Ishikawa (cell line): ENCODE measurements at regions not wholly inside any gene's neighbourhood (a gene's known extent, or its start where the extent isn't known, plus 50 kb on each side); places are given as distances from the start of the nearest gene placed in this dataset.

Experiments used
- CEBPB ChIP-seq: IDR thresholded peaks from 2 replicates; pipeline ENCODE4 v1.6.1; 2012
- CREB1 ChIP-seq: IDR thresholded peaks from 2 replicates; pipeline ENCODE4 v1.6.1; 2012; ENCODE audit warnings: low read depth
- EGR1 ChIP-seq: IDR thresholded peaks from 2 replicates; pipeline ENCODE4 v1.6.1; 2012
- EP300 ChIP-seq: IDR thresholded peaks from 2 replicates; pipeline ENCODE4 v1.6.1; 2012; ENCODE audit warnings: borderline replicate concordance
- FOXM1 ChIP-seq: IDR thresholded peaks from 2 replicates; pipeline ENCODE4 v1.6.1; 2012; ENCODE audit warnings: low read depth, borderline replicate concordance
- MAX ChIP-seq: IDR thresholded peaks from 2 replicates; pipeline ENCODE4 v1.6.1; 2012
- NFIC ChIP-seq: IDR thresholded peaks from 2 replicates; pipeline ENCODE4 v1.6.1; 2012
- RAD21 ChIP-seq: IDR thresholded peaks from 2 replicates; pipeline ENCODE4 v1.6.1; 2012; ENCODE audit warnings: low read depth
- REST ChIP-seq: IDR thresholded peaks from 2 replicates; pipeline ENCODE4 v1.6.1; 2012; ENCODE audit warnings: low read depth, mild to moderate bottlenecking
- TAF1 ChIP-seq: IDR thresholded peaks from 2 replicates; pipeline ENCODE4 v1.6.1; 2012; ENCODE audit warnings: low read depth, mild to moderate bottlenecking
- TCF12 ChIP-seq: IDR thresholded peaks from 2 replicates; pipeline ENCODE4 v1.6.1; 2012; ENCODE audit warnings: low read depth
- TEAD4 ChIP-seq: IDR thresholded peaks from 2 replicates; pipeline ENCODE4 v1.6.1; 2012
- USF1 ChIP-seq: IDR thresholded peaks from 2 replicates; pipeline ENCODE4 v1.6.1; 2012
- YY1 ChIP-seq: IDR thresholded peaks from 2 replicates; pipeline ENCODE4 v1.6.1; 2012; ENCODE audit warnings: low read depth
- ZBTB7A ChIP-seq: IDR thresholded peaks from 2 replicates; pipeline ENCODE4 v1.6.1; 2012; ENCODE audit warnings: low read depth

GRCh38 chr11:103825469-103825868 lies 211.0 kb upstream of the DDI1 start:
- TF ChIP-seq MAX = no peak
- no peak for TF ChIP-seq ZBTB7A
- TF ChIP-seq FOXM1 = no peak
- TF ChIP-seq NFIC = no peak
- no peak for TF ChIP-seq TCF12
- no peak for TF ChIP-seq CEBPB
- no peak for TF ChIP-seq EP300
- no peak for TF ChIP-seq TAF1
- no peak for TF ChIP-seq TEAD4
- TF ChIP-seq USF1 = no peak
- TF ChIP-seq REST = no peak
- no peak for TF ChIP-seq CREB1
- TF ChIP-seq EGR1 = no peak
- no peak for TF ChIP-seq YY1
- TF ChIP-seq RAD21 = no peak

GRCh38 chr11:103826856-103827255 lies 209.6 kb upstream of the DDI1 start:
- no peak for TF ChIP-seq TCF12
- no peak for TF ChIP-seq TEAD4
- TF ChIP-seq USF1 = no peak
- no peak for TF ChIP-seq EGR1
- no peak for TF ChIP-seq YY1
- TF ChIP-seq CEBPB = no peak

- TF ChIP-seq TCF12 (no peak), MAX (no peak), FOXM1 (no peak), USF1 (no peak), REST (no peak), EP300 (no peak), CEBPB (no peak), YY1 (no peak), RAD21 (no peak), EGR1 (no peak), TEAD4 (no peak), CREB1 (no peak), TAF1 (no peak), NFIC (no peak), ZBTB7A (no peak)
Observed at GRCh38 chr11:103829596-103829995, 206.8 kb upstream of the DDI1 start.

- TF ChIP-seq USF1 (no peak), REST (no peak), NFIC (no peak), YY1 (no peak), CEBPB (no peak), TEAD4 (no peak), ZBTB7A (no peak)
Observed at GRCh38 chr11:103830205-103830604, 206.2 kb upstream of the DDI1 start.

- TF ChIP-seq ZBTB7A (no peak), YY1 (no peak), TEAD4 (no peak), TAF1 (no peak), USF1 (no peak), REST (no peak), CREB1 (no peak), CEBPB (no peak)
Observed at GRCh38 chr11:103832762-103833161, 203.7 kb upstream of the DDI1 start.
